Thyroid gland (tissue), 4 donors: ENCODE measurements at regions not wholly inside any gene's neighbourhood (a gene's known extent, or its start where the extent isn't known, plus 50 kb on each side); places are given as distances from the start of the nearest gene placed in this dataset.

ENCODE experiments used
- POLR2A ChIP-seq, 2 donors: fragments of 450-650 bp; IDR thresholded peaks; one replicate each; pipeline ENCODE4 v1.6.1; 2017; ENCODE audit warnings: antibody characterized with exemption in 2 of 2, mild to moderate bottlenecking in 2 of 2, moderate library complexity in 1 of 2
- TF ChIP-seq, protein P1 (sequence below), 6 experiments: fragments of 200-600 bp in 3 of 6; fragments of 450-650 bp in 3 of 6; sonication (generic) in 3 of 6; IDR thresholded peaks; one replicate each; pipeline ENCODE4 v1.5.1; 2016 to 2019; ENCODE audit warnings: antibody characterized with exemption in 6 of 6, mild to moderate bottlenecking in 2 of 6, inconsistent platforms in 1 of 6, moderate library complexity in 1 of 6

DNA sequence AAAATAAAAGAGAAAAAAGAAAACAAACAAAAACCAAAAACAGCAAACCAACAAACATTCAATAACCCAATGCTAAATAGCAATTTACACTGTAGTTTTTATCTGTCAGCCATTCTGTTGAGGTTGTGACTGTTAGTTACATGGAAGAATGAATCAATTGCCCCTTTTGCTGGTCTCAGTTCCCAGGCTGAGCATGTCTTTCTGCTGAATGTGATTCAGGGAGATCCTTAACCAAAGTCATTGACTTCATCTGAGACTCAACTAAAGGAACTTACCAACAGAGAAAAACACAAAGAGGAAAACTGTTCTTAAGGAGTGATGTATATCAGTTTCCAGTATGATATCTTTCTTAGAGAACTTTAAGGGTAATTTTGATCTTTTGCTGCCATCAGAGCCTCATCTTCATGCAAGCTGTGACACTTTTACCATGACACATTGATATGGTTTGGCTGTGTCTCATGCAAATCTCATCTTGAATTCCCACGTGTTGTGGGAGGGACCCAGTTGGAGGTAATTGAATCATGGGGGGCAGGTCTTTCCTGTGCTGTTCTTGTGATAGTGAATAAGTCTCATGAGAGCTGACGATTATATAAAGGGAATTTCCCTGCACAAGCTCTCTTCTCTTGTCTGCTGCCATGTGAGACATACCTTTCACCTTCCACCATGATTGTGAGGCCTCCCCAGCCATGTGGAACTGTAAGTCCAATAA, 469.8 kb downstream of the KIF20B start:
- TF ChIP-seq, protein P1, sequence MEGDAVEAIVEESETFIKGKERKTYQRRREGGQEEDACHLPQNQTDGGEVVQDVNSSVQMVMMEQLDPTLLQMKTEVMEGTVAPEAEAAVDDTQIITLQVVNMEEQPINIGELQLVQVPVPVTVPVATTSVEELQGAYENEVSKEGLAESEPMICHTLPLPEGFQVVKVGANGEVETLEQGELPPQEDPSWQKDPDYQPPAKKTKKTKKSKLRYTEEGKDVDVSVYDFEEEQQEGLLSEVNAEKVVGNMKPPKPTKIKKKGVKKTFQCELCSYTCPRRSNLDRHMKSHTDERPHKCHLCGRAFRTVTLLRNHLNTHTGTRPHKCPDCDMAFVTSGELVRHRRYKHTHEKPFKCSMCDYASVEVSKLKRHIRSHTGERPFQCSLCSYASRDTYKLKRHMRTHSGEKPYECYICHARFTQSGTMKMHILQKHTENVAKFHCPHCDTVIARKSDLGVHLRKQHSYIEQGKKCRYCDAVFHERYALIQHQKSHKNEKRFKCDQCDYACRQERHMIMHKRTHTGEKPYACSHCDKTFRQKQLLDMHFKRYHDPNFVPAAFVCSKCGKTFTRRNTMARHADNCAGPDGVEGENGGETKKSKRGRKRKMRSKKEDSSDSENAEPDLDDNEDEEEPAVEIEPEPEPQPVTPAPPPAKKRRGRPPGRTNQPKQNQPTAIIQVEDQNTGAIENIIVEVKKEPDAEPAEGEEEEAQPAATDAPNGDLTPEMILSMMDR (IDR thresholded peaks at IDR 0.05): no peak
- no peak for TF ChIP-seq POLR2A (IDR thresholded peaks at IDR 0.05)
